Lower leg skin (tissue), 3 donors: ENCODE measurements at regions not wholly inside any gene's neighbourhood (a gene's known extent, or its start where the extent isn't known, plus 50 kb on each side); places are given as distances from the start of the nearest gene placed in this dataset.
"Not testable (repeated sequence)": the region's sequence is repeated elsewhere in the genome, so short reads cannot be mapped to it uniquely, and the experiment has no call there.

ENCODE experiments used
- DNase-seq, 2 donors: peaks; one replicate each; pipeline ENCODE4 v3.0.0-alpha.2; 2019; ENCODE audit warnings: low spot score in 2 of 2
- H3K4me3 ChIP-seq: fragments of 200-600 bp; sonication (generic); 2 replicates; pipeline ENCODE4 v1.5.1; 2017; ENCODE audit warnings: mild to moderate bottlenecking, low read depth; ENCODE audit not compliant: poor library complexity, severe bottlenecking
- WGBS, 2 donors: methylation state at CpG; one replicate each; pipeline ENCODE4 v1.1.5; 2018; 5-methylcytosine and 5-hydroxymethylcytosine counted together
- intact Hi-C: fragments of 100-400 bp; cut with DNase I; formaldehyde crosslinking; loops from one replicate; pipeline ENCODE4 v1.15.0; 2023; ENCODE audit warnings: low total_unique reads

- DNase-seq, intact Hi-C loops, H3K4me3 ChIP-seq: not testable (repeated sequence)
- WGBS, 2 donors = 87 to 95% methylated on average over 6 of the region's 6 CpGs
Observed at GRCh38 chr1:16794609-16795008, 54.3 kb downstream of the RNU1-4 start.

GRCh38 chr1:16795119-16795518 lies 54.8 kb downstream of the RNU1-4 start:
- intact Hi-C loops, H3K4me3 ChIP-seq, DNase-seq: not testable (repeated sequence)
- WGBS, 2 donors = 91 to 95% methylated on average over 4 to 6 of the region's 7 CpGs

DNA sequence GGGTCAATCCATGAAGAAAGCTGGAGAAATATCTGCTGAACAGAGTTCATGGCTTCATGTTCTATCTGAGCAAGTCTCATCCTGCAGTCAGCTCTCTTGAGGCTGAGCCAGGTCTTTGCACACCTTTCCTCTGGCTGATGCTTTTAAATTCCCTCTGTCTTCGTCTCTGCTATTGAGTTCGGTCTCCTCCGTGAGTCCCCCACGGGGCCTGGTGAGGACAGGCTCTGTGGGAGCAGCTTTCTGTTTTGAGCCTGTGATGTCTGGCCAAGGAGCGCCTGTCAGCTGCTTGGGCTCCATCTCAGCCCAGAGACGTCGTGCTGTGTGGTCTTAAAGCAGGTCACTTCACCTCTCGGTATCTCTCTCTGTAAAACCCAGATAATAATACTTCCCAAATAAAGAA lies 55.9 kb downstream of the RNU1-4 start:
- 43 to 59% methylated on average over 4 to 6 of the region's 8 CpGs for WGBS, 2 donors
- DNase-seq, H3K4me3 ChIP-seq, intact Hi-C loops: not testable (repeated sequence)

GRCh38 chr1:16796625-16797046 lies 56.3 kb downstream of the RNU1-4 start:
- WGBS, 2 donors = 73 to 79% methylated on average over 9 of the region's 9 CpGs
- intact Hi-C loops, H3K4me3 ChIP-seq: not testable (repeated sequence)
- peak in 1 of 2 donors; percentile 86 for DNase-seq

- intact Hi-C loops, H3K4me3 ChIP-seq, DNase-seq: not testable (repeated sequence)
- 77 to 83% methylated on average over 1 to 2 of the region's 4 CpGs for WGBS, 2 donors
Observed at GRCh38 chr1:16797065-16797464, 56.7 kb downstream of the RNU1-4 start.

DNA sequence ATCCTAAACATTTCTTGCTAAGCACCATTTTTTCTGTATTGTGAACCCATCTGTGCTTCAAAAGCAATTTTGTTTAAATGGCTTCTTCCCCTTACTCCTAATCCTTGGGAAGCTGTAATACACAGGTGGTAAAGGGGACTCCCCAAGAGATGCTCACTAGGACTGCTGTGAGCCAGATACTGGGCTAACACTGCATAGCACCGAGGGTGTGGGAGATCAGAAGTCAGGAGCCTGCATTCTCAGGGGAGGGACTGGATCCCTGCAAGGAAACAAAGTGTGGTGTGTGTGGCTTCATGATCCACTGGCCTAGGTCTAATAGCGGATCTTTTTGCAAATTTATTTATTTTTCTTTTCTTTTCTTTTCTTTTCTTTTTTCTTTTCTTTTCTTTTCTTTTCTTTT lies 57.7 kb downstream of the RNU1-4 start:
- intact Hi-C loops, DNase-seq, H3K4me3 ChIP-seq: not testable (repeated sequence)
- 84 to 91% methylated on average over 2 of the region's 2 CpGs for WGBS, 2 donors
